GM23248 (cell line): ENCODE measurements at regions not wholly inside any gene's neighbourhood (a gene's known extent, or its start where the extent isn't known, plus 50 kb on each side); places are given as distances from the start of the nearest gene placed in this dataset.

Experiments used
- EZH2 ChIP-seq: fragments of 200-600 bp; sonication (generic); IDR thresholded peaks from 2 replicates; pipeline ENCODE4 v1.6.1; 2018; ENCODE audit warnings: antibody characterized with exemption, mild to moderate bottlenecking; ENCODE audit not compliant: insufficient read depth, poor library complexity, severe bottlenecking
- EZH2phosphoT487 ChIP-seq: fragments of 200-600 bp; sonication (generic); IDR thresholded peaks from 2 replicates; pipeline ENCODE4 v1.6.1; 2018; ENCODE audit warnings: antibody characterized with exemption, moderate library complexity, mild to moderate bottlenecking, low read depth; ENCODE audit not compliant: insufficient read depth

- TF ChIP-seq EZH2 (no peak), EZH2phosphoT487 (no peak)
Measured at GRCh38 chr1:104358621-104359020, 608.9 kb downstream of the AMY1C start.
